HG03575 (cell line): ENCODE measurements at regions not wholly inside any gene's neighbourhood (a gene's known extent, or its start where the extent isn't known, plus 50 kb on each side); places are given as distances from the start of the nearest gene placed in this dataset.
"Not testable (repeated sequence)": the region's sequence is repeated elsewhere in the genome, so short reads cannot be mapped to it uniquely, and the experiment has no call there.

Source experiments
- ATAC-seq: cut with Tn5 transposase; IDR thresholded peaks from one replicate; pipeline ENCODE4 v1.9.1; 2021; ENCODE audit not compliant: unreplicated experiment, insufficient number of reproducible peaks, low FRiP score; ENCODE audit errors: extremely low read depth

- not testable (repeated sequence) for ATAC-seq
Measured at GRCh38 chr3:20970807-20971206, 780.2 kb downstream of the ZNF385D start.

GRCh38 chr3:20967485-20967884 is 781.5 kb upstream of the SGO1 start:
- not testable (repeated sequence) for ATAC-seq

- ATAC-seq: no peak
Measured at GRCh38 chr3:20958161-20958560, 772.2 kb upstream of the SGO1 start.

GRCh38 chr3:20945892-20946291 is 759.9 kb upstream of the SGO1 start:
- ATAC-seq: no peak

- ATAC-seq: no peak
Measured at GRCh38 chr3:20935791-20936190, 749.8 kb upstream of the SGO1 start.

GRCh38 chr3:20931834-20932233 is 745.8 kb upstream of the SGO1 start:
- no peak for ATAC-seq

- ATAC-seq: no peak
Measured at GRCh38 chr3:20930034-20930433, 744.0 kb upstream of the SGO1 start.

GRCh38 chr3:20924646-20925385 is 738.8 kb upstream of the SGO1 start:
- no peak for ATAC-seq

- not testable (repeated sequence) for ATAC-seq
Measured at GRCh38 chr3:20921112-20921511, 735.1 kb upstream of the SGO1 start.

GRCh38 chr3:20916951-20917606 is 731.1 kb upstream of the SGO1 start:
- no peak for ATAC-seq

- no peak for ATAC-seq
Measured at GRCh38 chr3:20914310-20914709, 728.3 kb upstream of the SGO1 start.

- no peak for ATAC-seq
Measured at GRCh38 chr3:20912406-20912805, 726.4 kb upstream of the SGO1 start.

- ATAC-seq: no peak
Measured at GRCh38 chr3:20909511-20909910, 723.5 kb upstream of the SGO1 start.

- ATAC-seq: no peak
Measured at GRCh38 chr3:20905210-20905805, 719.3 kb upstream of the SGO1 start.

- ATAC-seq: no peak
Measured at GRCh38 chr3:20904671-20905070, 718.7 kb upstream of the SGO1 start.

- no peak for ATAC-seq
Measured at GRCh38 chr3:20898962-20899361, 713.0 kb upstream of the SGO1 start.

- no peak for ATAC-seq
Measured at GRCh38 chr3:20890111-20890519, 704.1 kb upstream of the SGO1 start.

- no peak for ATAC-seq
Measured at GRCh38 chr3:20878691-20879090, 692.7 kb upstream of the SGO1 start.

- no peak for ATAC-seq
Measured at GRCh38 chr3:20873235-20873634, 687.2 kb upstream of the SGO1 start.
